PFSK-1 (cell line): ENCODE measurements at regions not wholly inside any gene's neighbourhood (a gene's known extent, or its start where the extent isn't known, plus 50 kb on each side); places are given as distances from the start of the nearest gene placed in this dataset.

Experiments used
- POLR2AphosphoS5 ChIP-seq: IDR thresholded peaks from 2 replicates; pipeline ENCODE4 v1.6.1; 2012; ENCODE audit warnings: low read depth, mild to moderate bottlenecking, control low read depth, low read length, moderate library complexity
- TF ChIP-seq, protein P1 (sequence below), 2 experiments: IDR thresholded peaks; 2 replicates each; pipeline versions ENCODE4 v1.6.1 to v1.8.0; 2011 to 2012; ENCODE audit warnings: low read depth in 2 of 2, low read length in 2 of 2, control low read depth in 1 of 2, inconsistent platforms in 1 of 2, mild to moderate bottlenecking in 1 of 2, moderate library complexity in 1 of 2; ENCODE audit not compliant: insufficient read depth in 1 of 2

DNA sequence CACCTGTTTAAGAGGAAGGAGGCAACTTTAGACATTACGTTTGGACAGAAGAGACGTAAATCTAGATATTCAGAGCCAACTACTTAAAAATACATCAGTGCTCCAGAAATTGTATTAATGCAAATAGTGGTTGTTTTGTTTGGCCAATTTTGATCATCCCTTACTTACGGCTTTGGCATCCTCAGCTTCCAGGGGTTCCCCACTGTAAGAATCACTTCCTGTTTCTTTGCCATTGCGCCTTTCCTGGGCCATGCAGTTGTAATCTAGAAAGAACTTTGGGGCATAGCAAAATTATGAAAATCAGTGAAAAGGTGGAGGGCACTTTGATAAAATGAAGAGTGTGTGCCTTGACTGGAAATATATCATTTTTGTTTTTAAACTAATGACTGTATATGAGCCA is 537.2 kb upstream of the TLE4 start:
- TF ChIP-seq POLR2AphosphoS5 = no peak
- TF ChIP-seq, protein P1, sequence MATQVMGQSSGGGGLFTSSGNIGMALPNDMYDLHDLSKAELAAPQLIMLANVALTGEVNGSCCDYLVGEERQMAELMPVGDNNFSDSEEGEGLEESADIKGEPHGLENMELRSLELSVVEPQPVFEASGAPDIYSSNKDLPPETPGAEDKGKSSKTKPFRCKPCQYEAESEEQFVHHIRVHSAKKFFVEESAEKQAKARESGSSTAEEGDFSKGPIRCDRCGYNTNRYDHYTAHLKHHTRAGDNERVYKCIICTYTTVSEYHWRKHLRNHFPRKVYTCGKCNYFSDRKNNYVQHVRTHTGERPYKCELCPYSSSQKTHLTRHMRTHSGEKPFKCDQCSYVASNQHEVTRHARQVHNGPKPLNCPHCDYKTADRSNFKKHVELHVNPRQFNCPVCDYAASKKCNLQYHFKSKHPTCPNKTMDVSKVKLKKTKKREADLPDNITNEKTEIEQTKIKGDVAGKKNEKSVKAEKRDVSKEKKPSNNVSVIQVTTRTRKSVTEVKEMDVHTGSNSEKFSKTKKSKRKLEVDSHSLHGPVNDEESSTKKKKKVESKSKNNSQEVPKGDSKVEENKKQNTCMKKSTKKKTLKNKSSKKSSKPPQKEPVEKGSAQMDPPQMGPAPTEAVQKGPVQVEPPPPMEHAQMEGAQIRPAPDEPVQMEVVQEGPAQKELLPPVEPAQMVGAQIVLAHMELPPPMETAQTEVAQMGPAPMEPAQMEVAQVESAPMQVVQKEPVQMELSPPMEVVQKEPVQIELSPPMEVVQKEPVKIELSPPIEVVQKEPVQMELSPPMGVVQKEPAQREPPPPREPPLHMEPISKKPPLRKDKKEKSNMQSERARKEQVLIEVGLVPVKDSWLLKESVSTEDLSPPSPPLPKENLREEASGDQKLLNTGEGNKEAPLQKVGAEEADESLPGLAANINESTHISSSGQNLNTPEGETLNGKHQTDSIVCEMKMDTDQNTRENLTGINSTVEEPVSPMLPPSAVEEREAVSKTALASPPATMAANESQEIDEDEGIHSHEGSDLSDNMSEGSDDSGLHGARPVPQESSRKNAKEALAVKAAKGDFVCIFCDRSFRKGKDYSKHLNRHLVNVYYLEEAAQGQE (IDR thresholded peaks at IDR 0.05; ENCODE audit: insufficient read depth in 1 of 2, low read depth in 2 of 2, low read length in 2 of 2) = no peak
